Muscle of leg (tissue), 3 donors: ENCODE measurements at regions not wholly inside any gene's neighbourhood (a gene's known extent, or its start where the extent isn't known, plus 50 kb on each side); places are given as distances from the start of the nearest gene placed in this dataset.

ENCODE experiments used
- DNase-seq: peaks from one replicate; pipeline ENCODE4 v3.0.0; 2013
- H3K27ac ChIP-seq: one replicate; pipeline ENCODE4 v1.5.1; 2013; ENCODE audit warnings: mild to moderate bottlenecking, low read length, control low read depth
- H3K27me3 ChIP-seq: one replicate; pipeline ENCODE4 v1.6.1; 2013; ENCODE audit warnings: low read length; ENCODE audit not compliant: control insufficient read depth, insufficient read depth
- H3K36me3 ChIP-seq: one replicate; pipeline ENCODE4 v1.6.1; 2013; ENCODE audit warnings: low read length; ENCODE audit not compliant: control insufficient read depth, insufficient read depth
- H3K4me1 ChIP-seq: one replicate; pipeline ENCODE4 v1.6.1; 2013; ENCODE audit warnings: low read length; ENCODE audit not compliant: control insufficient read depth, insufficient read depth
- H3K4me3 ChIP-seq: one replicate; pipeline ENCODE4 v1.5.1; 2013; ENCODE audit warnings: low read length, control low read depth
- H3K9me3 ChIP-seq: replicated peaks from 2 replicates; pipeline ENCODE4 v1.6.1; 2013; ENCODE audit warnings: low read depth, low read length; ENCODE audit not compliant: control insufficient read depth
- WGBS: methylation state at CpG from one replicate; pipeline ENCODE4 v1.1.5; 2013; ENCODE audit warnings: missing lambda C conversion rate; ENCODE audit not compliant: insufficient coverage; 5-methylcytosine and 5-hydroxymethylcytosine counted together

- Histone ChIP-seq H3K4me3 (no peak overlapping the region), H3K36me3 (no peaks in the 10 kb centered on the region), H3K9me3 (no peaks in the 10 kb centered on the region), H3K4me1 (no peaks in the 10 kb centered on the region), H3K27me3 (no peaks in the 10 kb centered on the region), H3K27ac (no peak overlapping the region)
- no CpG with 5 or more reads among the region's 1 CpG for WGBS
- DNase-seq: no peak
Measured at GRCh38 chr18:53629337-53629736, 595.1 kb downstream of the MBD2 start.

GRCh38 chr18:53625997-53626599 lies 598.4 kb downstream of the MBD2 start:
- H3K9me3 ChIP-seq: no peaks in the 10 kb centered on the region
- 84% methylated on average over 24 of the region's 25 CpGs for WGBS
- H3K36me3 ChIP-seq: no peaks in the 10 kb centered on the region
- no peaks in the 10 kb centered on the region for H3K4me1 ChIP-seq
- no peak for DNase-seq
- no peak overlapping the region for H3K4me3 ChIP-seq
- no peaks in the 10 kb centered on the region for H3K27me3 ChIP-seq
- H3K27ac ChIP-seq: no peak overlapping the region

DNA sequence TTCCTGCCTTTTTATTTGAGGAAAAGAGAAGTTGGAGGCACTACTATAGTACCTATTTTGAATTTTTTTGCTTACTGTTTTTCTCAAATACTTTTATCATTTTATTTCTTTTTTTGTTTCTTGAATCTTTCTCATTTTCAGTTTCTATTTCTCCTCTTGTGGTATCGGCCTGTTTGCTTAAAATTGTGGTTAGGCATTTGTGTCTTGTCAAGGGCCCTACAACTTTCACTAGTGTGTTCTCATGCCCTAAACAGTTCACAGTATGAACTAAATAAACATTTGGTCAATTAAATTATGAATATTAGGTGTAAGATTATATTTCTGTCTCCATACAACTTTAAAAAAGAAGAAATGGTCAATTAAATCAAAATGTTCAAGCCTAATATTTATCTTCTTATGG lies 613.5 kb downstream of the MBD2 start:
- Histone ChIP-seq H3K4me3 (no peak overlapping the region), H3K27me3 (no peaks in the 10 kb centered on the region)
- WGBS: no CpG with 5 or more reads among the region's 1 CpG

DNA sequence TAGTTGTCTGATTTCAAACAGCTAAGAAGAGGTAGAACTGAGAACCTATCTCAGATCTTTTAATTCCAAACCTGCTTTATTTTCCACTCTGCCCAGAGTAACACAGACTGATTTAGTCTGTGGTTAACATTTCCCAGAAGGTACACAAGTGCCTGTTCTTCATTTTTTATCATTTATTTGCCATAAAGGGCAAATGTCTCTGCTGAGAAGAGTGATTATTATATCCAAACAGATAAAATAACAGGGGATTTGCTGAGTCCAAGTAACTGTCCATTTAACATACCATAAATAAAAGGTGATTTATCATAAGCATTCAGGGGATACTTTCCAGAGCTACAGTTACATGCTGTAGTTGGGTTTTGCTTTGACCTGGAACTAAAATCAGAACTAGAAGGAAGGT lies 617.7 kb downstream of the MBD2 start:
- DNase-seq: no peak
- Histone ChIP-seq H3K4me1 (no peaks in the 10 kb centered on the region), H3K27me3 (no peaks in the 10 kb centered on the region), H3K27ac (no peak overlapping the region), H3K9me3 (no peaks in the 10 kb centered on the region), H3K4me3 (no peak overlapping the region), H3K36me3 (no peaks in the 10 kb centered on the region)

More for the DNA sequence above, 613.5 kb downstream of the MBD2 start:
- DNase-seq: no peak
- Histone ChIP-seq H3K27ac (no peak overlapping the region), H3K4me1 (no peaks in the 10 kb centered on the region), H3K9me3 (no peaks in the 10 kb centered on the region), H3K36me3 (no peaks in the 10 kb centered on the region)

- Histone ChIP-seq H3K36me3 (no peaks in the 10 kb centered on the region), H3K27ac (no peak overlapping the region), H3K9me3 (no peaks in the 10 kb centered on the region), H3K4me1 (no peaks in the 10 kb centered on the region), H3K27me3 (no peaks in the 10 kb centered on the region), H3K4me3 (no peak overlapping the region)
- 83% methylated on average over 5 of the region's 8 CpGs for WGBS
- no peak for DNase-seq
Measured at GRCh38 chr18:53605198-53605597, 619.3 kb downstream of the MBD2 start.

DNA sequence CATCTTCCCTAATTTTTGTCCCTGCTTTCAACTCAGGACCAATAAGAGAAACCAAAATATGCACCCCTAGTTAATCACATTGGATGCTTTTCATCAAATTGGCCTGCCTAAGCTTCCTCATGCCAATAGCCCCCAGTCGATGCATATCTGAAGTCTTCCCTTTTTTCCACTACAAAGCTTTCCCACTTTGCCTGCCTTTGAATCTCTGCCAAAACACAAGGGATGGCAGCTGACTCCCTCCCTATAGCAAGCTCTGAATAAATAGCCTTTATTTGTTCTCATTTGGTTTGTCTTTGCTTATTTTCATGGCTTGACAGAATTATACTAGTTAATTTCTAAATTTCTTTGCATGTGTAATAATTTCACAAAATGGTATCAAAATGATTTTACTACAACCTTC lies 621.2 kb downstream of the MBD2 start:
- Histone ChIP-seq H3K27me3 (no peaks in the 10 kb centered on the region), H3K4me1 (no peaks in the 10 kb centered on the region), H3K4me3 (no peak overlapping the region), H3K9me3 (no peaks in the 10 kb centered on the region), H3K36me3 (no peaks in the 10 kb centered on the region), H3K27ac (no peak overlapping the region)
- 13% methylated on average over 1 of the region's 1 CpG for WGBS
- no peak for DNase-seq

DNA sequence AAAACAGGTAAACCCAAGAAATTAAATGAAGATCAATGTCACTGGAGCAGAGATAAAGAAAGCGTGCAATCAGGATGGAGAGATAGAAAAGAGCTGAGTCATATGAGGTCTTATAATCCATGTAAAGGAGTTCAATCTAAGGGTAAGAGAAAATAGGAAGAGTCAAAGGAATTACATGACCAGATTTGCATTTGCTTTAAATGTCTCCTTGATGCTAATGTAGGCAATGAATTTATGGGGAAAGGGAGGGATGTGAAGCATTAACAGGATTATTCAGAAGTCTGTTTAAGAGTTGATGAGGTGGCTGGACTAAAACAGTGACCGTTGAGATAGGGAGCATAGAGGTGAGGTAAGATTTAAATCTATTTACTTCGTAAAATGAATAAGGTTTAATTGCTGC lies 623.1 kb downstream of the MBD2 start:
- WGBS: 95% methylated on average over 2 of the region's 3 CpGs
- Histone ChIP-seq H3K9me3 (no peaks in the 10 kb centered on the region), H3K4me3 (no peak overlapping the region), H3K36me3 (no peaks in the 10 kb centered on the region), H3K27ac (no peak overlapping the region), H3K4me1 (no peaks in the 10 kb centered on the region), H3K27me3 (no peaks in the 10 kb centered on the region)
- DNase-seq: no peak

DNA sequence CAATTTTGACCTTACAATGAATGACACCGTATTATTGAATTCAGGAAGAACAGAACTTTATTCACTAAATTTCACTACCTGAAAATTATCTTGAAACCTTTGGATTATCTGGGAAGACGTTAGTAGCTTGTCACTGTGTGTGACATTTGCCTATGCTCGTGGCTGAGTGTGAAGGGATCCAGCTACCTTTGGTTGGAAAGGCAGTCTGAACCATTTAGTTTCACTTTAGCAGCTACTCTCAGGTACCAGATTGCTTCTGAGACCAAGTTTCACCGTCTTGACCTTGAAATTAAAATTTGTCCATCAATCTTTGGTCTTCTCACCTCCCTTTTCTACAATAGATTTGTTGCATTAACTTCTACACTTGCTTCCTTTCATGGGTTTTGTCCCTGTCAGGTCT lies 637.5 kb downstream of the MBD2 start:
- DNase-seq: no peak
- WGBS: 63% methylated on average over 3 of the region's 4 CpGs
- H3K4me1 ChIP-seq: no peaks in the 10 kb centered on the region
- no peaks in the 10 kb centered on the region for H3K27me3 ChIP-seq
- H3K36me3 ChIP-seq: no peaks in the 10 kb centered on the region
- H3K9me3 ChIP-seq: no peaks in the 10 kb centered on the region
- no peak overlapping the region for H3K27ac ChIP-seq
- H3K4me3 ChIP-seq: no peak overlapping the region
